HepG2 (cell line): ENCODE measurements at regions not wholly inside any gene's neighbourhood (a gene's known extent, or its start where the extent isn't known, plus 50 kb on each side); places are given as distances from the start of the nearest gene placed in this dataset.

ENCODE experiments used
- ATAC-seq: fragments of 200-7000 bp; cut with Tn5 transposase; 3 replicates; pipeline ENCODE4 v1.9.1; 2020; ENCODE audit warnings: mild to moderate bottlenecking, moderate library complexity
- BruUV-seq: library from RNA; stranded (reverse); fragments of 400-500 nt; replicated peaks from 2 replicates; lab custom pipeline; 2021; lab: Mats Ljungman, UMichigan
- CTCF ChIA-PET: fragments of 300-600 bp; formaldehyde crosslinking; extraction: SDS; loops from one replicate; lab custom pipeline; 2021; ENCODE audit warnings: low total read pairs, inconsistent platforms, low intra/inter-chr PET ratio; lab: Yijun Ruan, JAX
- POLR2A ChIA-PET: fragments of 350-600 bp; sonication (Branson Sonifier 250); formaldehyde crosslinking; loops from one replicate; lab custom pipeline; 2020; ENCODE audit warnings: antibody characterized with exemption, inconsistent platforms; lab: Yijun Ruan, JAX
- DNase-seq: peaks from one replicate; pipeline ENCODE4 v3.0.0-alpha.2; 2015; ENCODE audit warnings: low spot score
- FAIRE-seq: peaks from 3 replicates; lab custom pipeline; 2011; peaks lifted over from hg19 to GRCh38; lab: Jason Lieb, UNC
- H2AFZ ChIP-seq: one replicate; pipeline ENCODE4 v1.6.1; 2011; ENCODE audit warnings: low read length, inconsistent platforms
- H3K27ac ChIP-seq: fragments of 300-600 bp; 3 replicates; pipeline ENCODE4 v1.8.0; 2011; ENCODE audit warnings: mixed run types, mild to moderate bottlenecking, mixed read lengths, low read length, inconsistent platforms; ENCODE audit not compliant: insufficient read depth; ENCODE audit errors: extremely low read length
- H3K27me3 ChIP-seq, 2 experiments: fragments of 200-600 bp in 1 of 2; 2 replicates in 1 of 2; 3 replicates in 1 of 2; pipeline versions ENCODE4 v1.6.0 to v1.8.0; 2011; ENCODE audit warnings: low read length in 2 of 2, mild to moderate bottlenecking in 2 of 2, moderate library complexity in 2 of 2, inconsistent platforms in 1 of 2; ENCODE audit not compliant: insufficient read depth in 2 of 2, control insufficient read depth in 1 of 2
- H3K36me3 ChIP-seq, 2 experiments: fragments of 200-600 bp in 1 of 2; replicated peaks in 1 of 2; 2 replicates in 1 of 2; 3 replicates in 1 of 2; pipeline versions ENCODE4 v1.5.1 to v1.8.0; 2011; ENCODE audit warnings: low read length in 2 of 2, inconsistent platforms in 1 of 2; ENCODE audit not compliant: insufficient read depth in 2 of 2, control insufficient read depth in 1 of 2
- H3K4me1 ChIP-seq: 2 replicates; pipeline ENCODE4 v1.5.1; 2012; ENCODE audit warnings: low read length, inconsistent platforms; ENCODE audit not compliant: insufficient read depth
- H3K4me2 ChIP-seq: 2 replicates; pipeline ENCODE4 v1.6.0; 2011; ENCODE audit warnings: low read depth, low read length, inconsistent platforms
- H3K4me3 ChIP-seq, 3 experiments: fragments of 200-600 bp in 1 of 3; sonication (generic), shearing (Covaris generic) in 1 of 3; replicated peaks in 1 of 3; 2 replicates each; pipeline ENCODE4 v1.5.1; 2011 to 2016; ENCODE audit warnings: low read length in 3 of 3, inconsistent platforms in 2 of 3, low read depth in 2 of 3, mild to moderate bottlenecking in 2 of 3, control low read depth in 1 of 3, mixed read lengths in 1 of 3; ENCODE audit not compliant: insufficient read depth in 1 of 3
- H3K79me2 ChIP-seq: one replicate; pipeline ENCODE4 v1.6.1; 2011; ENCODE audit warnings: low read length, inconsistent platforms; ENCODE audit not compliant: insufficient read depth
- H3K9ac ChIP-seq: 2 replicates; pipeline ENCODE4 v1.6.0; 2011; ENCODE audit warnings: mild to moderate bottlenecking, low read depth, low read length, inconsistent platforms; ENCODE audit not compliant: insufficient read depth
- H3K9me3 ChIP-seq: 2 replicates; pipeline ENCODE4 v1.5.1; 2012; ENCODE audit warnings: mild to moderate bottlenecking, low read length
- H4K20me1 ChIP-seq: 2 replicates; pipeline ENCODE4 v1.6.0; 2011; ENCODE audit warnings: inconsistent platforms, mild to moderate bottlenecking, low read length, moderate library complexity; ENCODE audit not compliant: insufficient read depth
- HDAC2 ChIP-seq: sonication (generic); formaldehyde crosslinking; IDR thresholded peaks from 2 replicates; pipeline ENCODE4 v1.4.0; 2020; ENCODE audit warnings: missing genetic modification reagents
- KLF13 ChIP-seq: sonication (generic); formaldehyde crosslinking; IDR thresholded peaks from 2 replicates; pipeline ENCODE4 v1.4.0; 2020; ENCODE audit warnings: mild to moderate bottlenecking, missing genetic modification reagents
- NCOA2 ChIP-seq: sonication (generic); formaldehyde crosslinking; IDR thresholded peaks from 2 replicates; pipeline ENCODE4 v1.8.0; 2022; ENCODE audit warnings: inconsistent platforms
- NRL ChIP-seq: sonication (generic); formaldehyde crosslinking; IDR thresholded peaks from 2 replicates; pipeline ENCODE4 v1.5.0; 2020; ENCODE audit warnings: missing genetic modification reagents, mild to moderate bottlenecking, moderate library complexity, borderline replicate concordance
- POGZ ChIP-seq: sonication (generic); formaldehyde crosslinking; IDR thresholded peaks from 2 replicates; pipeline ENCODE4 v1.4.0; 2020; ENCODE audit warnings: mild to moderate bottlenecking, missing genetic modification reagents
- ZBTB21 ChIP-seq: sonication (generic); formaldehyde crosslinking; IDR thresholded peaks from 2 replicates; pipeline ENCODE4 v1.4.0; 2020; ENCODE audit warnings: missing genetic modification reagents
- ZNF136 ChIP-seq: sonication (generic); formaldehyde crosslinking; IDR thresholded peaks from 2 replicates; pipeline ENCODE4 v1.8.1; 2022; ENCODE audit warnings: low read depth, mild to moderate bottlenecking, moderate library complexity, missing genetic modification reagents
- ZNF550 ChIP-seq: sonication (generic); formaldehyde crosslinking; IDR thresholded peaks from 2 replicates; pipeline ENCODE4 v1.4.0; 2020; ENCODE audit warnings: mild to moderate bottlenecking, missing genetic modification reagents, borderline replicate concordance
- ZNF660 ChIP-seq: sonication (generic); formaldehyde crosslinking; IDR thresholded peaks from 2 replicates; pipeline ENCODE4 v1.5.1; 2020; ENCODE audit warnings: mild to moderate bottlenecking, low read depth, missing genetic modification reagents, borderline replicate concordance
- ZNF670 ChIP-seq: sonication (generic); formaldehyde crosslinking; IDR thresholded peaks from 2 replicates; pipeline ENCODE4 v1.8.0; 2022; ENCODE audit warnings: mild to moderate bottlenecking, missing genetic modification reagents, borderline replicate concordance
- ZNF674 ChIP-seq: sonication (generic); formaldehyde crosslinking; IDR thresholded peaks from 2 replicates; pipeline ENCODE4 v1.5.0; 2020; ENCODE audit warnings: low read depth, mild to moderate bottlenecking, missing genetic modification reagents
- ZNF776 ChIP-seq: sonication (generic); formaldehyde crosslinking; IDR thresholded peaks from 2 replicates; pipeline ENCODE4 v1.4.0; 2020; ENCODE audit warnings: mild to moderate bottlenecking, missing genetic modification reagents
- WGBS: methylation state at CpG from one replicate; pipeline ENCODE4 v1.1.6; 2017; ENCODE audit warnings: low lambda C conversion rate; 5-methylcytosine and 5-hydroxymethylcytosine counted together
- in situ Hi-C: cut with HindIII; loops from 2 replicates; pipeline ENCODE4 v1.10.0; 2017; ENCODE audit warnings: low pct_unique_long_range_greater_than_20kb; ENCODE audit not compliant: extremely low pct_ligation_motif_present
- intact Hi-C: fragments of 100-400 bp; cut with micrococcal nuclease; formaldehyde crosslinking; loops from one replicate; pipeline ENCODE4 v1.10.0; 2022; ENCODE audit not compliant: unreplicated experiment
- TF ChIP-seq, protein P1 (sequence below): sonication (generic); formaldehyde crosslinking; IDR thresholded peaks from 2 replicates; pipeline ENCODE4 v1.4.0; 2020; ENCODE audit warnings: low read depth, mild to moderate bottlenecking, missing genetic modification reagents
- TF ChIP-seq, protein P2 (sequence below): sonication (generic); formaldehyde crosslinking; conservative IDR thresholded peaks from 2 replicates; pipeline ENCODE4 v1.4.0; 2020; ENCODE audit warnings: missing genetic modification reagents
- TF ChIP-seq, protein P3 (sequence below): sonication (generic); formaldehyde crosslinking; IDR thresholded peaks from 2 replicates; pipeline ENCODE4 v1.4.0; 2020; ENCODE audit warnings: missing genetic modification reagents
- TF ChIP-seq, protein P4 (sequence below): sonication (generic); formaldehyde crosslinking; IDR thresholded peaks from 2 replicates; pipeline ENCODE4 v1.4.0; 2020; ENCODE audit warnings: missing genetic modification reagents, borderline replicate concordance

DNA sequence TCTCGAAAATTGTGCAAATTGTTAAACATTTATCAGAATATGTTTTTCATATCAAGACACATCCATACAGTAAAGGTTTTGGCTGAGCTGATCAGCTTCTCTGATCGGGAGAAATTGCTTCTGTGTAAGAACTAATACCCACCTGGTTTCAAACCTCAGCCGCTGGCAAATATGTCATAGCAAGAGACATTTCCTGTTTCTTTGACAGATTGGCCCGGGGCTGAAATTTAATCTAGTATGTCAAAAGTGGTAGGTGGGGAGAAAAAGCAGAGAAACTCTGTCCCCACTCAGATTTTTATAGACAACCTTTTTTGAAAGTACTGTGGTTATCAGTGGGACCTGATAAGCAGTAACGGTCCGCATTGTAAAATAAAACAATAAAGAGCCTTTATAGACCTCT lies 88.8 kb upstream of the SLC24A5 start:
- Histone ChIP-seq H3K9me3 (no peaks in the 10 kb centered on the region), H3K4me2 (no peak overlapping the region), H3K4me3 (no peak overlapping the region), H4K20me1 (no peaks in the 10 kb centered on the region), H2AFZ (no peak overlapping the region), H3K27me3 (no peaks in the 10 kb centered on the region), H3K9ac (no peak overlapping the region), H3K36me3 (no peaks in the 10 kb centered on the region), H3K27ac (no peak overlapping the region), H3K4me1 (no peaks in the 10 kb centered on the region), H3K79me2 (no peaks in the 10 kb centered on the region)
- intact Hi-C loops: no loop called here
- ChIA-PET POLR2A (no interaction called here), CTCF (no interaction called here)
- 30% methylated on average over 6 of the region's 6 CpGs for WGBS
- ATAC-seq (no peak), FAIRE-seq (no peak), DNase-seq (no peak)
- no peak for TF ChIP-seq KLF13 (CRISPR knock-in tag)
- TF ChIP-seq, protein P1, sequence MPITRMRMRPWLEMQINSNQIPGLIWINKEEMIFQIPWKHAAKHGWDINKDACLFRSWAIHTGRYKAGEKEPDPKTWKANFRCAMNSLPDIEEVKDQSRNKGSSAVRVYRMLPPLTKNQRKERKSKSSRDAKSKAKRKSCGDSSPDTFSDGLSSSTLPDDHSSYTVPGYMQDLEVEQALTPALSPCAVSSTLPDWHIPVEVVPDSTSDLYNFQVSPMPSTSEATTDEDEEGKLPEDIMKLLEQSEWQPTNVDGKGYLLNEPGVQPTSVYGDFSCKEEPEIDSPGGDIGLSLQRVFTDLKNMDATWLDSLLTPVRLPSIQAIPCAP (CRISPR knock-in tag): no peak
- TF ChIP-seq POGZ (CRISPR knock-in tag): no peak
- TF ChIP-seq NRL (CRISPR knock-in tag): no peak
- TF ChIP-seq ZNF674: no peak
- TF ChIP-seq, protein P2, sequence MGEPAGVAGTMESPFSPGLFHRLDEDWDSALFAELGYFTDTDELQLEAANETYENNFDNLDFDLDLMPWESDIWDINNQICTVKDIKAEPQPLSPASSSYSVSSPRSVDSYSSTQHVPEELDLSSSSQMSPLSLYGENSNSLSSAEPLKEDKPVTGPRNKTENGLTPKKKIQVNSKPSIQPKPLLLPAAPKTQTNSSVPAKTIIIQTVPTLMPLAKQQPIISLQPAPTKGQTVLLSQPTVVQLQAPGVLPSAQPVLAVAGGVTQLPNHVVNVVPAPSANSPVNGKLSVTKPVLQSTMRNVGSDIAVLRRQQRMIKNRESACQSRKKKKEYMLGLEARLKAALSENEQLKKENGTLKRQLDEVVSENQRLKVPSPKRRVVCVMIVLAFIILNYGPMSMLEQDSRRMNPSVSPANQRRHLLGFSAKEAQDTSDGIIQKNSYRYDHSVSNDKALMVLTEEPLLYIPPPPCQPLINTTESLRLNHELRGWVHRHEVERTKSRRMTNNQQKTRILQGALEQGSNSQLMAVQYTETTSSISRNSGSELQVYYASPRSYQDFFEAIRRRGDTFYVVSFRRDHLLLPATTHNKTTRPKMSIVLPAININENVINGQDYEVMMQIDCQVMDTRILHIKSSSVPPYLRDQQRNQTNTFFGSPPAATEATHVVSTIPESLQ (CRISPR knock-in tag): no peak
- TF ChIP-seq, protein P3, sequence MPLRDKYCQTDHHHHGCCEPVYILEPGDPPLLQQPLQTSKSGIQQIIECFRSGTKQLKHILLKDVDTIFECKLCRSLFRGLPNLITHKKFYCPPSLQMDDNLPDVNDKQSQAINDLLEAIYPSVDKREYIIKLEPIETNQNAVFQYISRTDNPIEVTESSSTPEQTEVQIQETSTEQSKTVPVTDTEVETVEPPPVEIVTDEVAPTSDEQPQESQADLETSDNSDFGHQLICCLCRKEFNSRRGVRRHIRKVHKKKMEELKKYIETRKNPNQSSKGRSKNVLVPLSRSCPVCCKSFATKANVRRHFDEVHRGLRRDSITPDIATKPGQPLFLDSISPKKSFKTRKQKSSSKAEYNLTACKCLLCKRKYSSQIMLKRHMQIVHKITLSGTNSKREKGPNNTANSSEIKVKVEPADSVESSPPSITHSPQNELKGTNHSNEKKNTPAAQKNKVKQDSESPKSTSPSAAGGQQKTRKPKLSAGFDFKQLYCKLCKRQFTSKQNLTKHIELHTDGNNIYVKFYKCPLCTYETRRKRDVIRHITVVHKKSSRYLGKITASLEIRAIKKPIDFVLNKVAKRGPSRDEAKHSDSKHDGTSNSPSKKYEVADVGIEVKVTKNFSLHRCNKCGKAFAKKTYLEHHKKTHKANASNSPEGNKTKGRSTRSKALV (CRISPR knock-in tag): no peak
- TF ChIP-seq ZBTB21 (CRISPR knock-in tag): no peak
- TF ChIP-seq NCOA2 (CRISPR knock-in tag): no peak
- no peak for TF ChIP-seq ZNF776
- no peak for TF ChIP-seq ZNF550 (CRISPR knock-in tag)
- TF ChIP-seq ZNF660: no peak
- TF ChIP-seq, protein P4, sequence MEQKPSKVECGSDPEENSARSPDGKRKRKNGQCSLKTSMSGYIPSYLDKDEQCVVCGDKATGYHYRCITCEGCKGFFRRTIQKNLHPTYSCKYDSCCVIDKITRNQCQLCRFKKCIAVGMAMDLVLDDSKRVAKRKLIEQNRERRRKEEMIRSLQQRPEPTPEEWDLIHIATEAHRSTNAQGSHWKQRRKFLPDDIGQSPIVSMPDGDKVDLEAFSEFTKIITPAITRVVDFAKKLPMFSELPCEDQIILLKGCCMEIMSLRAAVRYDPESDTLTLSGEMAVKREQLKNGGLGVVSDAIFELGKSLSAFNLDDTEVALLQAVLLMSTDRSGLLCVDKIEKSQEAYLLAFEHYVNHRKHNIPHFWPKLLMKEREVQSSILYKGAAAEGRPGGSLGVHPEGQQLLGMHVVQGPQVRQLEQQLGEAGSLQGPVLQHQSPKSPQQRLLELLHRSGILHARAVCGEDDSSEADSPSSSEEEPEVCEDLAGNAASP (CRISPR knock-in tag): no peak
- no peak for TF ChIP-seq ZNF136 (CRISPR knock-in tag)
- no peak for TF ChIP-seq HDAC2 (CRISPR knock-in tag)
- no peak for TF ChIP-seq ZNF670
- in situ Hi-C loops: no loop called here
- no TSS peak for BruUV-seq
